MCF 10A (cell line): ENCODE measurements at regions not wholly inside any gene's neighbourhood (a gene's known extent, or its start where the extent isn't known, plus 50 kb on each side); places are given as distances from the start of the nearest gene placed in this dataset.

Experiments used
- BruUV-seq: library from RNA; stranded (reverse); fragments of 400-500 nt; replicated peaks from 2 replicates; lab custom pipeline; 2021; lab: Mats Ljungman, UMichigan
- CTCF ChIA-PET: fragments of 300-600 bp; sonication (Branson Sonifier 250); formaldehyde crosslinking; extraction: SDS; loops from one replicate; lab custom pipeline; 2021; ENCODE audit warnings: antibody characterized with exemption, inconsistent platforms; lab: Yijun Ruan, JAX
- POLR2A ChIA-PET: fragments of 300-600, 350-650 bp; sonication (Branson Sonifier 250); formaldehyde crosslinking; extraction: SDS; loops from one replicate; lab custom pipeline; 2020; ENCODE audit warnings: antibody characterized with exemption, inconsistent platforms; lab: Yijun Ruan, JAX
- DNase-seq: peaks from one replicate; pipeline ENCODE4 v3.0.0-alpha.2; 2018; ENCODE audit not compliant: unreplicated experiment
- H3K27ac Mint-ChIP-seq: one replicate; pipeline ENCODE4 v1.8.0; 2022; ENCODE audit warnings: mild to moderate bottlenecking, low read depth, mixed read lengths; ENCODE audit not compliant: unreplicated experiment
- H3K27me3 Mint-ChIP-seq: one replicate; pipeline ENCODE4 v1.8.0; 2022; ENCODE audit warnings: mixed read lengths; ENCODE audit not compliant: insufficient read depth, unreplicated experiment
- H3K36me3 Mint-ChIP-seq: one replicate; pipeline ENCODE4 v1.8.0; 2022; ENCODE audit warnings: mild to moderate bottlenecking, moderate library complexity, mixed read lengths; ENCODE audit not compliant: insufficient read depth, unreplicated experiment
- H3K4me1 Mint-ChIP-seq: one replicate; pipeline ENCODE4 v1.8.0; 2022; ENCODE audit warnings: mixed read lengths; ENCODE audit not compliant: insufficient read depth, unreplicated experiment
- H3K4me3 Mint-ChIP-seq: one replicate; pipeline ENCODE4 v1.8.0; 2022; ENCODE audit warnings: mild to moderate bottlenecking, moderate library complexity, mixed read lengths; ENCODE audit not compliant: unreplicated experiment
- H3K9me3 Mint-ChIP-seq: one replicate; pipeline ENCODE4 v1.8.0; 2022; ENCODE audit warnings: mixed read lengths; ENCODE audit not compliant: unreplicated experiment
- intact Hi-C: fragments of 100-400 bp; cut with micrococcal nuclease; formaldehyde crosslinking; loops from 2 replicates; pipeline ENCODE4 v1.14.1; 2022
- TF ChIP-seq, protein P1 (sequence below): fragments of 200-600 bp; IDR thresholded peaks from one replicate; pipeline ENCODE4 v1.8.0; 2022; ENCODE audit warnings: antibody characterized with exemption, mild to moderate bottlenecking; ENCODE audit not compliant: unreplicated experiment

DNA sequence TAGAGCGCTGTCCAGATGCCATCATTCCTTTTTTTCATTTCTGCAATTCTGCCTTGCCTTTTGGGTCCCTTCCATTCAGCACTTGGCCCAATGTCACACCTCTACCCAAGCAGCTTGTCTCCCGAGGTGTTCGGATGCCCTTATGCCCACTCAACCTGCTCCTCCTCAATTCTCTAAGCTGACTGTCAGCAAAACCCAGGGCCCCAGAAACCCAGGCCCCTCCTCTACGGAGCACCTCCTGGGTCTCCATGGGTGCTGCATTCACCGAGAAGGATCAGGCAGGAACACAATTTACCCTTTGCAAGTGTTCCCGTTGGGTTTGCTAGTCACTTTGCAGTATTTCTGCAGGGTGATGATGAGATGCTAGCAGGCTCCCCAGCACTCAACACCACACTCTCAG is 86.7 kb upstream of the RAB6C start:
- no TSS peak for BruUV-seq
- H3K27me3 Mint-ChIP-seq, result peaks cover 21% of the 10 kb centered on the region
- H3K4me1 Mint-ChIP-seq, result no peaks in the 10 kb centered on the region
- intact Hi-C loops, result no loop called here
- ChIA-PET POLR2A (interaction anchor here (0.6 kb wide), 1 partner anchor 77 kb away, joined by 3 read pairs; no protein-coding TSS in a partner anchor), CTCF (interaction anchor here (0.6 to 0.7 kb wide), 2 partner anchors 16 to 28 kb away, joined by 3 read pairs; no protein-coding TSS in a partner anchor)
- H3K9me3 Mint-ChIP-seq, result peaks cover 2% of the 10 kb centered on the region
- H3K4me3 Mint-ChIP-seq, result no peak overlapping the region
- no peaks in the 10 kb centered on the region for H3K36me3 Mint-ChIP-seq
- no peak for DNase-seq
- no peak overlapping the region for H3K27ac Mint-ChIP-seq
- TF ChIP-seq, protein P1, sequence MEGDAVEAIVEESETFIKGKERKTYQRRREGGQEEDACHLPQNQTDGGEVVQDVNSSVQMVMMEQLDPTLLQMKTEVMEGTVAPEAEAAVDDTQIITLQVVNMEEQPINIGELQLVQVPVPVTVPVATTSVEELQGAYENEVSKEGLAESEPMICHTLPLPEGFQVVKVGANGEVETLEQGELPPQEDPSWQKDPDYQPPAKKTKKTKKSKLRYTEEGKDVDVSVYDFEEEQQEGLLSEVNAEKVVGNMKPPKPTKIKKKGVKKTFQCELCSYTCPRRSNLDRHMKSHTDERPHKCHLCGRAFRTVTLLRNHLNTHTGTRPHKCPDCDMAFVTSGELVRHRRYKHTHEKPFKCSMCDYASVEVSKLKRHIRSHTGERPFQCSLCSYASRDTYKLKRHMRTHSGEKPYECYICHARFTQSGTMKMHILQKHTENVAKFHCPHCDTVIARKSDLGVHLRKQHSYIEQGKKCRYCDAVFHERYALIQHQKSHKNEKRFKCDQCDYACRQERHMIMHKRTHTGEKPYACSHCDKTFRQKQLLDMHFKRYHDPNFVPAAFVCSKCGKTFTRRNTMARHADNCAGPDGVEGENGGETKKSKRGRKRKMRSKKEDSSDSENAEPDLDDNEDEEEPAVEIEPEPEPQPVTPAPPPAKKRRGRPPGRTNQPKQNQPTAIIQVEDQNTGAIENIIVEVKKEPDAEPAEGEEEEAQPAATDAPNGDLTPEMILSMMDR, result no peak

DNA sequence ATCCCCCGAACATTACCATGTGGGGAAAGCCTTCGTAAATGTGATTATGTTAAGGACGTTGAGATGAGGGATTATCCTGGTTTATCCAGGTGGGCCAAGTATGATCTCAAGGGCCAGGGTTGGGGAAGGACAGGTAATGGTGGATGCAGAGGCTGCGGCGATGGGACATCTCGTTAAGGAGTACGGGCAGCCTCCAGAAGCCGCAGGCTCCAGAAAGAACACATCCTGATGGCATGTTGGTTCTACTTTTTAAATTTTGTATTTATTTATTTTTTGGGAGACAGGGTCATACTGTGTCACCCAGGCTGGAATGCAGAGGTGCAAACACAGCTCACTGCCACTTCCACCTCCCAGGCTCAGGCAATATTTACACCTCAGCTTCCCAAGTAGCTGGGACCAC is 86.2 kb upstream of the RAB6C start:
- DNase-seq, result no peak
- TF ChIP-seq, protein P1, result no peak
- no TSS peak for BruUV-seq
- CTCF ChIA-PET, result interaction anchor here (0.6 kb wide), 1 partner anchor 28 kb away, joined by 3 read pairs; no protein-coding TSS in a partner anchor
- Mint-ChIP-seq H3K4me3 (no peak overlapping the region), H3K27ac (no peak overlapping the region), H3K4me1 (no peaks in the 10 kb centered on the region), H3K9me3 (peaks cover 5% of the 10 kb centered on the region), H3K36me3 (no peaks in the 10 kb centered on the region), H3K27me3 (peaks cover 21% of the 10 kb centered on the region)
- POLR2A ChIA-PET, result no interaction called here
- intact Hi-C loops, result no loop called here

DNA sequence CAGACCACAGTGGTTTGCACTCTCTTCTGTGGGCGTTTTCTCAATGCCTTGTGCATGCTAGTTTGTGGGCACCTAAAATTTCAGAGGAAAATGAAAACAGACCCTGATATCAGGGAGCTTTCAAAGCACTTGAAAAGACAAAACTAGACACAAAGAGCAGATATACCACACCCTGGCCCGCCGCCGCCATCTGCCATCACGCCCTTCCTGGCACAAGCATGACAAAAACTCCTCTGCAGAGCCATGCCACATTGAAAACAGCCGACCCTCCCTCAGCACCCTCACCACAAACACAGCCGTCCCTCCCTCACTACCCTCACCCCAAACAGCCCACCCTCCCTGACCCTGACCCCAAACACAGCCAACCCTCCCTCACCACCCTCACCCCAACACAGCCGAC is 84.8 kb upstream of the RAB6C start:
- TF ChIP-seq, protein P1, result no peak
- BruUV-seq, result no TSS peak
- DNase-seq, result no peak
- Mint-ChIP-seq H3K9me3 (peaks cover 13% of the 10 kb centered on the region), H3K27me3 (peaks cover 12% of the 10 kb centered on the region), H3K36me3 (no peaks in the 10 kb centered on the region), H3K4me1 (no peaks in the 10 kb centered on the region), H3K27ac (no peak overlapping the region), H3K4me3 (no peak overlapping the region)
- intact Hi-C loops, result no loop called here
- ChIA-PET POLR2A (interaction anchor here (0.6 kb wide), 1 partner anchor 174 kb away, joined by 3 read pairs; no protein-coding TSS in a partner anchor), CTCF (interaction anchor here (0.5 kb wide), 2 partner anchors 205 to 270 kb away, joined by 3 read pairs; no protein-coding TSS in a partner anchor)

DNA sequence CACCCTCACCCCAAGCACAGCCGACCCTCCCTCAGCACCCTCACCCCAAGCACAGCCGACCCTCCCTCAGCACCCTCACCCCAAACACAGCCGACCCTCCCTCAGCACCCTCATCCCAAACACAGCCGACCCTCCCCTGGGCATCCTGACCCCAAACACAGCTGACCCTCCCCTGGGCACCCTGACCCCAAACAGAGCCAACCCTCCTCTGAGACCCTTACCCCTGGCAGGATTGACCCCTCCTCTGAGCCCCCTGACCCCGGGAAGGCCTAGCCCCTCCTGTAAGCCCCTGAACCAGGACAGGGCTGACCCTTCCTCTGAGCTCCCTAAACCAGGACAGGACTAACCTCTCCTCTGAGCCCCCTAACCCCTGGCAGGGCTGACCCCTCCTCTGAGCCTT is 84.4 kb upstream of the RAB6C start:
- Mint-ChIP-seq H3K9me3 (peaks cover 15% of the 10 kb centered on the region), H3K27ac (no peak overlapping the region), H3K27me3 (peaks cover 8% of the 10 kb centered on the region), H3K4me1 (no peaks in the 10 kb centered on the region), H3K36me3 (no peaks in the 10 kb centered on the region), H3K4me3 (no peak overlapping the region)
- no TSS peak for BruUV-seq
- intact Hi-C loops, result no loop called here
- TF ChIP-seq, protein P1, result no peak
- DNase-seq, result no peak
- CTCF ChIA-PET, result interaction anchor here (0.5 kb wide), 2 partner anchors 206 to 270 kb away, joined by 3 read pairs; no protein-coding TSS in a partner anchor
- POLR2A ChIA-PET, result no interaction called here
